ENCODE measurements at regions not wholly inside any gene's neighbourhood (a gene's known extent, or its start where the extent isn't known, plus 50 kb on each side); places are given as distances from the start of the nearest gene placed in this dataset.
"Not testable (repeated sequence)": the region's sequence is repeated elsewhere in the genome, so short reads cannot be mapped to it uniquely, and the experiment has no call there.

DNA sequence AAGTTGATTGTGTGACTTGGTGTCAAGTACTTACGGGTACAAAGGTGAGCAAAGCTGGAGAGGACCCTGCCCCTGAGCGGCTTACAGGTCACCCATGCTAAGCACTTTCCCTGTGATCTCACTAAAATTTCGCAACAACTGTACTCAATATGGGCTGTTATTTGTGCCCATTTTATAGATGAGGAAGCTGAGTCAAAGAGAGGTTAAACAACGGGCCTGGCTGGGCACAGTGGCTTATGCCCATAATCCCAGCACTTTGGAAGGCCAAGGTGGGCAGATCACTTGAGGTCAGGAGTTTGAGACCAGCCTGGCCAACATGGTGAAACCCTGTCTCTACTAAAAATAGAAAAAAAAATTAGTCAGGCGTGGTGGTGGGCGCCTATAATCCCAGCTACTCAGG lies 67.5 kb upstream of the ARL8B start:
- H3K4me3 ChIP-seq (ENCODE audit: low read length); H3K9ac ChIP-seq (ENCODE audit: low read length); H3K36me3 ChIP-seq (ENCODE audit: control insufficient read depth, insufficient read depth, low read length); H3K27ac ChIP-seq (ENCODE audit: low read depth, low read length); H3K4me1 ChIP-seq (ENCODE audit: control insufficient read depth, insufficient read depth, low read length); H3K27me3 ChIP-seq (ENCODE audit: control insufficient read depth, insufficient read depth, low read length): not testable (repeated sequence)

- no peak overlapping the region for H3K9ac ChIP-seq (ENCODE audit: low read length)
- peaks cover 3% of the 10 kb centered on the region for H3K4me1 ChIP-seq (ENCODE audit: control insufficient read depth, insufficient read depth, low read length)
- H3K36me3 ChIP-seq (ENCODE audit: control insufficient read depth, insufficient read depth, low read length): no peaks in the 10 kb centered on the region
- no peak overlapping the region for H3K4me3 ChIP-seq (ENCODE audit: low read length)
- H3K27ac ChIP-seq (ENCODE audit: low read depth, low read length): no peak overlapping the region
- no peaks in the 10 kb centered on the region for H3K27me3 ChIP-seq (ENCODE audit: control insufficient read depth, insufficient read depth, low read length)
These were observed 66.6 kb upstream of the ARL8B start for GRCh38 chr3:5055357-5056110.

DNA sequence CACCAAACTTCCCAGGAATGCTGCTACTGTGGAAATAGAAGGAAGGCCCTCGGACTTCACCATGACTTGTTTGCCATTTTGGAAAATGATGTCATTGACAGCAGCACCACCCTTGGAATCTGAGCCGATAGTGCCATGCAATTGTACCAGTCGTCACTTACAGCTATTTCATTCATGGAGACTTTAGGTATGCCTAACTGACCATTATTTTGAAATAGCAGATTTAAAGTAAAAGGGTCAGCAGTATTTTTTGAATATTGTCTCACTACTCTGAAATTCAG lies 66.0 kb upstream of the ARL8B start:
- Histone ChIP-seq H3K27ac (ENCODE audit: low read depth, low read length) (no peak overlapping the region), H3K27me3 (ENCODE audit: control insufficient read depth, insufficient read depth, low read length) (no peaks in the 10 kb centered on the region), H3K4me1 (ENCODE audit: control insufficient read depth, insufficient read depth, low read length) (peaks cover 3% of the 10 kb centered on the region)

GRCh38 chr3:5057272-5057671 lies 64.8 kb upstream of the ARL8B start:
- Histone ChIP-seq H3K4me3 (ENCODE audit: low read length) (no peak overlapping the region), H3K27ac (ENCODE audit: low read depth, low read length) (no peak overlapping the region), H3K9ac (ENCODE audit: low read length) (no peak overlapping the region), H3K27me3 (ENCODE audit: control insufficient read depth, insufficient read depth, low read length) (no peaks in the 10 kb centered on the region), H3K36me3 (ENCODE audit: control insufficient read depth, insufficient read depth, low read length) (no peaks in the 10 kb centered on the region), H3K4me1 (ENCODE audit: control insufficient read depth, insufficient read depth, low read length) (peaks cover 3% of the 10 kb centered on the region)

More for the DNA sequence above, 66.0 kb upstream of the ARL8B start:
- no peak overlapping the region for H3K9ac ChIP-seq (ENCODE audit: low read length)
- H3K4me3 ChIP-seq (ENCODE audit: low read length): no peak overlapping the region
- H3K36me3 ChIP-seq (ENCODE audit: control insufficient read depth, insufficient read depth, low read length): no peaks in the 10 kb centered on the region

DNA sequence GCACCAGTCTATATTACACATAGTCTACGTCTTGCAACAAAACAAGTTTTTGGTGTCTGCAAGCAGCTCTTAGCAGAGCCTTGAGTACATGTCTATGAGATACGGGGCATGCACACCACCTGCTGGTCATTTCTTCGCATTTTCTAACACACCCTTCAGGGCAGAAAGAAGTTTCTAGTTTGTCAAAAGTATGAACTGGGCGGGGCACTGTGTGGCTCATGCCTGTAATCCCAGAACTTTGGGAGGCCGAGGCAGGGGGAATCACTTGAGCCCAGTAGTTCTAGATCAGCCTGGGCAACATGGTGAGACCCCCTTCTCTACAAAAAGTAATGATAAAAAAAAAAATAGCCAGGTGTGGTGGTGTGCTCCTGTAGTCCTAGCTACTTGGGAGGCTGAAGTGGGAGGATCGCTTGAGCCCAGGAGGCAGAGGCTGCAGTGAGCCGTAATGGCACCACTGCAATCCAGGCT lies 64.2 kb upstream of the ARL8B start:
- H3K4me3 ChIP-seq (ENCODE audit: low read length): no peak overlapping the region
- H3K36me3 ChIP-seq (ENCODE audit: control insufficient read depth, insufficient read depth, low read length): no peaks in the 10 kb centered on the region
- no peaks in the 10 kb centered on the region for H3K27me3 ChIP-seq (ENCODE audit: control insufficient read depth, insufficient read depth, low read length)
- H3K27ac ChIP-seq (ENCODE audit: low read depth, low read length): no peak overlapping the region
- H3K4me1 ChIP-seq (ENCODE audit: control insufficient read depth, insufficient read depth, low read length): peaks cover 3% of the 10 kb centered on the region
- H3K9ac ChIP-seq (ENCODE audit: low read length): no peak overlapping the region

GRCh38 chr3:5058471-5058951 lies 63.6 kb upstream of the ARL8B start:
- Histone ChIP-seq H3K27ac (ENCODE audit: low read depth, low read length) (no peak overlapping the region), H3K4me1 (ENCODE audit: control insufficient read depth, insufficient read depth, low read length) (peaks cover 3% of the 10 kb centered on the region), H3K27me3 (ENCODE audit: control insufficient read depth, insufficient read depth, low read length) (no peaks in the 10 kb centered on the region), H3K4me3 (ENCODE audit: low read length) (no peak overlapping the region), H3K36me3 (ENCODE audit: control insufficient read depth, insufficient read depth, low read length) (no peaks in the 10 kb centered on the region), H3K9ac (ENCODE audit: low read length) (no peak overlapping the region)

- peaks cover 3% of the 10 kb centered on the region for H3K4me1 ChIP-seq (ENCODE audit: control insufficient read depth, insufficient read depth, low read length)
- H3K4me3 ChIP-seq (ENCODE audit: low read length): no peak overlapping the region
- H3K27ac ChIP-seq (ENCODE audit: low read depth, low read length): no peak overlapping the region
- no peak overlapping the region for H3K9ac ChIP-seq (ENCODE audit: low read length)
- H3K27me3 ChIP-seq (ENCODE audit: control insufficient read depth, insufficient read depth, low read length): no peaks in the 10 kb centered on the region
- H3K36me3 ChIP-seq (ENCODE audit: control insufficient read depth, insufficient read depth, low read length): no peaks in the 10 kb centered on the region
These were observed 62.3 kb upstream of the ARL8B start for GRCh38 chr3:5059782-5060181.

- Histone ChIP-seq H3K27ac (ENCODE audit: low read depth, low read length) (no peak overlapping the region), H3K36me3 (ENCODE audit: control insufficient read depth, insufficient read depth, low read length) (no peaks in the 10 kb centered on the region), H3K9ac (ENCODE audit: low read length) (no peak overlapping the region), H3K4me3 (ENCODE audit: low read length) (no peak overlapping the region), H3K27me3 (ENCODE audit: control insufficient read depth, insufficient read depth, low read length) (no peaks in the 10 kb centered on the region), H3K4me1 (ENCODE audit: control insufficient read depth, insufficient read depth, low read length) (peaks cover 3% of the 10 kb centered on the region)
These were observed 60.9 kb upstream of the ARL8B start for GRCh38 chr3:5061218-5061569.

DNA sequence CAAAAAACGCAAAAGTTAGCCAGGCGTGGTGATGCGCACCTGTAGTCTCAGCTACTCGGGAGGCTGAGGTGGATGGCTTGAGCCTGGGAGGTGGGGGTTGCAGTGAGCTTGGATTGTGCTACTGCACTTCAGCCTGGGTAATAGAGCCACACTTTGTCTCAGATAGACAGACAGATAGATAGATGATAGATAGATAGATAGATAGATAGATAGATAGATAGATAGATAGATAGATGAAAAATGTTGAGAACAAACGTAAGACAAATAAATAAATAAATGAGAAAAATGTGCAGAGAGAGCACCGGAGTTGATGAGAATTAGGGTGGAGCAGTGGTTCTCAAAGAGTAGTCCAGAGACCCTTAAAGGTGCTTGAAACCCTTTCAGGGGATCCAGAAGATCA lies 58.4 kb upstream of the ARL8B start:
- Histone ChIP-seq H3K9ac (ENCODE audit: low read length) (no peak overlapping the region), H3K36me3 (ENCODE audit: control insufficient read depth, insufficient read depth, low read length) (no peaks in the 10 kb centered on the region), H3K27me3 (ENCODE audit: control insufficient read depth, insufficient read depth, low read length) (no peaks in the 10 kb centered on the region)

GRCh38 chr3:5068531-5069050 lies 53.5 kb upstream of the ARL8B start:
- Histone ChIP-seq H3K36me3 (ENCODE audit: control insufficient read depth, insufficient read depth, low read length) (no peaks in the 10 kb centered on the region), H3K27ac (ENCODE audit: low read depth, low read length) (no peak overlapping the region), H3K4me1 (ENCODE audit: control insufficient read depth, insufficient read depth, low read length) (no peaks in the 10 kb centered on the region), H3K9ac (ENCODE audit: low read length) (no peak overlapping the region), H3K27me3 (ENCODE audit: control insufficient read depth, insufficient read depth, low read length) (no peaks in the 10 kb centered on the region), H3K4me3 (ENCODE audit: low read length) (no peak overlapping the region)

More for the DNA sequence above, 58.4 kb upstream of the ARL8B start:
- Histone ChIP-seq H3K27ac (ENCODE audit: low read depth, low read length) (no peak overlapping the region), H3K4me3 (ENCODE audit: low read length) (no peak overlapping the region), H3K4me1 (ENCODE audit: control insufficient read depth, insufficient read depth, low read length) (no peaks in the 10 kb centered on the region)

DNA sequence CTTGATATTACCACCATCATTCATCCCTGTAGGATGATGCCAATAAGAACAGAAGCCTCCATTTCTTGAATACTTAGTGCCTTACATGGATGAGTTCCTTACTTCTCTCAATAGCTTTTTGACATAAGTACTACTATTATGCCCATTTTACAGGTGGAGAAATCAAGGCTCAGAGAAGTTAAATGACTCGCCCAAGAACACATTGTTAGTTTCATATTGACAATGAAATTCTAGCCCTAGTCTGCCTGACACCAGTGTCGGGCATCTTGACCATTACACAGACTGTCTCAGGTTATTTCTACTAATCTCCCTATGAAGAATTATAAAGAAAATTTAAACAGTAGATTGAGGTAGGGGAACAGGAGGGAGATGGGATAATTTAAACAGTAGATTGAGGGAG lies 52.5 kb upstream of the ARL8B start:
- H3K27ac ChIP-seq (ENCODE audit: low read depth, low read length): no peak overlapping the region
- no peaks in the 10 kb centered on the region for H3K36me3 ChIP-seq (ENCODE audit: control insufficient read depth, insufficient read depth, low read length)
- no peaks in the 10 kb centered on the region for H3K4me1 ChIP-seq (ENCODE audit: control insufficient read depth, insufficient read depth, low read length)
- no peak overlapping the region for H3K4me3 ChIP-seq (ENCODE audit: low read length)
- no peaks in the 10 kb centered on the region for H3K27me3 ChIP-seq (ENCODE audit: control insufficient read depth, insufficient read depth, low read length)
- H3K9ac ChIP-seq (ENCODE audit: low read length): no peak overlapping the region

- Histone ChIP-seq H3K4me1 (ENCODE audit: control insufficient read depth, insufficient read depth, low read length) (no peaks in the 10 kb centered on the region), H3K9ac (ENCODE audit: low read length) (no peak overlapping the region), H3K27me3 (ENCODE audit: control insufficient read depth, insufficient read depth, low read length) (no peaks in the 10 kb centered on the region), H3K36me3 (ENCODE audit: control insufficient read depth, insufficient read depth, low read length) (no peaks in the 10 kb centered on the region), H3K27ac (ENCODE audit: low read depth, low read length) (no peak overlapping the region), H3K4me3 (ENCODE audit: low read length) (no peak overlapping the region)
These were observed 51.0 kb upstream of the ARL8B start for GRCh38 chr3:5071061-5071460.

DNA sequence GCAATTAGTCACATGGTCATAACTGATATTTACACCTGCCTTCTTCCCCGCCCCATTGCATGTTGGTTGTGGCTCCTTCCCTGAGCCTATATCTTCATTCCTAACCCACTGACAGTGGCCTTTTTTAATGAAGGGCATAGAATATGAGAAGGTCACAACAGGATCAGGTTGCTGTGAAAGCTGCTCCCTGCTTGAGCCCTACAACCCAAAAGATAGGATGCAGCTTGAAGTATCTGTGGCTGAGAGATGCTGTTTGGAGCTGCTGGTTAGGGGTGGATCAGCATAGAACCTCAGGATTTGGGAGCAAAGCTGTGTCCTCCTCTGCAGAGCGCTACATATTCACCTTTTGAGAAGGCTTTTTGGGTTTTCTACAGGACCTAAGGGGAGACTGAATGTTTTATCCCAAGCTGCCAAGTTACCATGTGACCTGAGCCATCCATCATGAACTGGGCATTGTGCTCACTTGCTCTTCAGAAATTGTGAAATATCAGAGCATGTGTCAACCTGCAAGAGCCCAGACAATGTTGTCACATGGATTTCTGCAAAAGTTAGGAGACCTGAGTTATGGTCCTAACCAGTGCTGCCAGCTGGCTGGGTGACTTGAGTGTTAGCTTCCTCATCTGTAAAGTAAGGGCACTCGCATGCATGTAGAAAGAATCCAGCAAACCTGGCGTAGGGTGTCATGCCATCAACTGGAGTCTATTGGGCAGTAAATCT lies 49.8 kb upstream of the ARL8B start:
- H3K27me3 ChIP-seq (ENCODE audit: control insufficient read depth, insufficient read depth, low read length): no peaks in the 10 kb centered on the region
- H3K27ac ChIP-seq (ENCODE audit: low read depth, low read length): no peak overlapping the region
- H3K36me3 ChIP-seq (ENCODE audit: control insufficient read depth, insufficient read depth, low read length): no peaks in the 10 kb centered on the region
- no peak overlapping the region for H3K4me3 ChIP-seq (ENCODE audit: low read length)
- H3K4me1 ChIP-seq (ENCODE audit: control insufficient read depth, insufficient read depth, low read length): no peaks in the 10 kb centered on the region
- no peak overlapping the region for H3K9ac ChIP-seq (ENCODE audit: low read length)
